ENCODE measurements at regions not wholly inside any gene's neighbourhood (a gene's known extent, or its start where the extent isn't known, plus 50 kb on each side); places are given as distances from the start of the nearest gene placed in this dataset.

- H3K79me1 ChIP-seq (ENCODE audit: low read depth in 1 of 2, low read length in 2 of 2): no peaks in the 10 kb centered on the region
- no peak overlapping the region for H3K4me3 ChIP-seq (ENCODE audit: insufficient read depth, low read depth, low read length)
- H4K91ac ChIP-seq (ENCODE audit: insufficient read depth, low read depth, low read length): no peak overlapping the region
- TF ChIP-seq CTCF (conservative IDR thresholded peaks at IDR 0.05; ENCODE audit: low read depth, low read length) (no peak), FOS (IDR thresholded peaks at IDR 0.05; ENCODE audit: low read depth, low read length) (no peak), MAFK (IDR thresholded peaks at IDR 0.05; ENCODE audit: low read depth, low read length) (no peak), NFE2L2 (IDR thresholded peaks at IDR 0.05; ENCODE audit: low read depth, low read length) (no peak), POLR2A (IDR thresholded peaks at IDR 0.05; ENCODE audit: low read depth, low read length) (no peak), RCOR1 (IDR thresholded peaks at IDR 0.05; ENCODE audit: insufficient replicate concordance, low read length) (no peak), RFX5 (IDR thresholded peaks at IDR 0.05; ENCODE audit: low read depth, low read length) (no peak), MAZ (IDR thresholded peaks at IDR 0.05; ENCODE audit: borderline replicate concordance, low read depth, low read length) (no peak), RAD21 (IDR thresholded peaks at IDR 0.05; ENCODE audit: low read length) (no peak), CHD1 (IDR thresholded peaks at IDR 0.05; ENCODE audit: low read depth, low read length) (no peak), SMC3 (IDR thresholded peaks at IDR 0.05; ENCODE audit: low read depth, low read length) (no peak), USF2 (IDR thresholded peaks at IDR 0.05; ENCODE audit: low read depth, low read length) (no peak)
- H3K27me3 ChIP-seq (ENCODE audit: control insufficient read depth, insufficient read depth, low read length): no peaks in the 10 kb centered on the region
- H3K56ac ChIP-seq (ENCODE audit: extremely low read depth, insufficient read depth, low read length): no peak overlapping the region
- intact Hi-C loops (cut with micrococcal nuclease) (no loop called here), in situ Hi-C loops (cut with MboI; ENCODE audit: low sequenced_read_pairs) (no loop called here), dilution Hi-C loops (cut with HindIII; ENCODE audit: low sequenced_read_pairs, unreplicated experiment) (no loop called here)
- no peaks in the 10 kb centered on the region for H3K9me1 ChIP-seq (ENCODE audit: insufficient read depth, low read length)
- ATAC-seq (ENCODE audit: low read depth) (no peak), DNase-seq (no peak)
- no peak overlapping the region for H3K18ac ChIP-seq (ENCODE audit: low read depth, low read length)
- no peak overlapping the region for H3K9ac ChIP-seq (ENCODE audit: low read depth, low read length)
- CTCF ChIA-PET: no interaction called here
- H3K27ac ChIP-seq (ENCODE audit: insufficient read depth, low read length): no peak overlapping the region
- no peak overlapping the region for H2AFZ ChIP-seq (replicated peaks; ENCODE audit: low read length, poor library complexity)
- no peak overlapping the region for H4K8ac ChIP-seq (ENCODE audit: low read depth in 2 of 2, low read length in 2 of 2)
- no peak overlapping the region for H4K5ac ChIP-seq (ENCODE audit: low read depth, low read length)
- H2AK5ac ChIP-seq (ENCODE audit: low read depth, low read length): no peak overlapping the region
- H2BK15ac ChIP-seq (ENCODE audit: low read depth, low read length): no peak overlapping the region
- H2BK120ac ChIP-seq (ENCODE audit: low read depth, low read length): no peak overlapping the region
- H2AK9ac ChIP-seq (replicated peaks; ENCODE audit: low read depth, low read length, poor library complexity): no peak overlapping the region
- POLR2A ChIA-PET (ENCODE audit: unreplicated experiment): no interaction called here
- no CpG with 5 or more reads among the region's 10 CpGs for WGBS, 2 experiments (ENCODE audit: extremely low coverage in 2 of 2, insufficient read length in 1 of 2)
- H2BK5ac ChIP-seq (ENCODE audit: low read depth, low read length, poor library complexity, severe bottlenecking): no peak overlapping the region
- H3K4me1 ChIP-seq (ENCODE audit: control insufficient read depth, insufficient read depth, low read length): no peaks in the 10 kb centered on the region
- no TSS peak for BruUV-seq (replicated peaks)
- H4K20me1 ChIP-seq (ENCODE audit: insufficient read depth, low read length): no peaks in the 10 kb centered on the region
- H2BK20ac ChIP-seq (ENCODE audit: low read depth, low read length): no peak overlapping the region
- H3K23ac ChIP-seq (ENCODE audit: low read depth, low read length): no peak overlapping the region
- no peaks in the 10 kb centered on the region for H3K9me3 ChIP-seq (ENCODE audit: control insufficient read depth, insufficient read depth, low read length)
- no peaks in the 10 kb centered on the region for H3K36me3 ChIP-seq (ENCODE audit: control insufficient read depth, insufficient read depth, low read length)
- H3K4ac ChIP-seq (ENCODE audit: low read depth, low read length): no peak overlapping the region
- no peak overlapping the region for H3K4me2 ChIP-seq (ENCODE audit: low read depth, low read length)
- no peak overlapping the region for H3K14ac ChIP-seq (replicated peaks; ENCODE audit: low read depth, low read length)
Observed at GRCh38 chr6:168909288-168909687, 344.4 kb downstream of the THBS2 start.
